ENCODE measurements at regions not wholly inside any gene's neighbourhood (a gene's known extent, or its start where the extent isn't known, plus 50 kb on each side); places are given as distances from the start of the nearest gene placed in this dataset.

DNA sequence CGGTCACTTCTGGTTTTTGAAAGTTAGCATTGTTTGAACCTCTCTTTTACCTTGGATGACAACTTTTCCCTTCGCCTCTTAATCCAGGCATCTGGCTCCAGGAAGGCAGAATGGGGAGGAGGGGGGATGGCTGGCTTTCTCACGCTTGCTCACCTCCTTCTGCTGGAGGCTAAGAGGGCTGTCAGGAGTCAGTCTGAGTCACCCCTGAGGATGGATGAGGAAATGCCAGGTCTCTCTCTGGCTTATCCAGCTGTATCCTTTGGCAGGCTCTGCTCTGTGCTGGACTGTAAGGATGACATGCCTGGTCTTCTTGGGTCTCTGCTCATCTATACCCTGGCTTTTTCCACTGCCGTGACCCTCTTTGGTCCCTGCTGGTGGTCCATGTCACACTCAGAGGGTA is 142.9 kb upstream of the GYPC start:
- no peak for DNase-seq (ENCODE audit: low read depth in 1 of 2, low spot score in 1 of 2)

DNA sequence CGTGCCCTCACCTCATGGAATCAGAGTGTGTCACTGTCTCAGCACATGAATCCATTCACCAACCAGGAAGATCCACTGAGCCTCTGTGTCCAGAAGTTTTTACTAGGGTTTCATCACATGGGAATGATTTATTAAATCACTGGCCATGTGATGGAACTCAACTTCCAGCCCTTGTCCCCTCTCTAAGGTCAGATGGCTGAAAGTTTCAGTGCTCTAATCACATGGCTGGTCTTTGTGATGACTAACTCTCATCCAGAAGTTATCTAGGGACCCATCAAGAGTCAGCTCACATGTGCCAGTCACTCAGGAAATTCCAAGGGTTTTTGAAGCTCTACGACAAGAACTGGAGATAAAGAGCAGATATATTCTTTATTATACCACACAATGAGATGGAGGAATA is 140.5 kb upstream of the GYPC start:
- DNase-seq (ENCODE audit: low read depth in 1 of 2, low spot score in 1 of 2): no peak

GRCh38 chr2:126518196-126518595 is 137.8 kb upstream of the GYPC start:
- no peak for DNase-seq (ENCODE audit: low read depth in 1 of 2, low spot score in 1 of 2)

GRCh38 chr2:126527836-126528490 is 128.0 kb upstream of the GYPC start:
- DNase-seq (ENCODE audit: low read depth in 1 of 2, low spot score in 1 of 2): peak; percentile 26 to 43

DNA sequence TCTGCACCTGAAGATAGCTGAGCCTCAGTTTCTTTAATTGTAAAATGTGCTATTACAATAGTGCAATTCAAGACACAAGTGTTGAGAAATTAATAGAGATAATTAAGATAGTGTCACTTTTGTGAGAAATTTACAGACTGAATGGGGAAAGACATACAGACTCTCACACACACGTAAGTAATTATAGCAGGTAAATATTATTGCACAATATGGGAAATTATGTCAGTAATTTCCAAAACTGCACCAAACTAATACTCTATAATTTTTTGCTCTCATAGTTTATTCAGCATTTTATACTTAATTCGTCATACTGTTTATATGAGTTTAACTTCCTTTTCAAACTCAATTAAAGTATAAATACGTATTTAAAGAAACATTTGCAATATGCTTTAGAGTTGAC is 124.9 kb upstream of the GYPC start:
- no peak for DNase-seq (ENCODE audit: low read depth in 1 of 2, low spot score in 1 of 2)

- no peak for DNase-seq (ENCODE audit: low read depth in 1 of 2, low spot score in 1 of 2)
These were observed 121.5 kb upstream of the GYPC start for GRCh38 chr2:126534478-126534877.

DNA sequence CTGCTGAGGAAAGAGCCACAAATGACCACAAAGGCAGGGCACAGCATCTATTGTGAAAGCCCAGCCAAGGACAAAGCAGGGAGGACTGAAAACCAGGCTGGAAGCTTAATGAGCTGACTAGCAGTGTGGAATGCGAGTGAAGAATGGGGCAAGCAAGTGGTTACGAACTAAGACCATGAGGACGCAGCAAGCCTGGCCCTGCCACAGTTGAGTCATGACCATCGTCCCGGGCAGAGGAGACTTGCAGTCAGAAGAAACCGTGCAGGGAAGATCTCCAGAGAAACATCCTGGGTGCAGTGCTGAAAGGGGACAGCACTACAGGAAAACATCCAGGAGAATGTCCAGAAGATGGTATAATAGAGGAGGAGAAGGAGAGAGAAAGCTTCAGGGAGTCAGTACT is 120.5 kb upstream of the GYPC start:
- no peak for DNase-seq (ENCODE audit: low read depth in 1 of 2, low spot score in 1 of 2)

DNA sequence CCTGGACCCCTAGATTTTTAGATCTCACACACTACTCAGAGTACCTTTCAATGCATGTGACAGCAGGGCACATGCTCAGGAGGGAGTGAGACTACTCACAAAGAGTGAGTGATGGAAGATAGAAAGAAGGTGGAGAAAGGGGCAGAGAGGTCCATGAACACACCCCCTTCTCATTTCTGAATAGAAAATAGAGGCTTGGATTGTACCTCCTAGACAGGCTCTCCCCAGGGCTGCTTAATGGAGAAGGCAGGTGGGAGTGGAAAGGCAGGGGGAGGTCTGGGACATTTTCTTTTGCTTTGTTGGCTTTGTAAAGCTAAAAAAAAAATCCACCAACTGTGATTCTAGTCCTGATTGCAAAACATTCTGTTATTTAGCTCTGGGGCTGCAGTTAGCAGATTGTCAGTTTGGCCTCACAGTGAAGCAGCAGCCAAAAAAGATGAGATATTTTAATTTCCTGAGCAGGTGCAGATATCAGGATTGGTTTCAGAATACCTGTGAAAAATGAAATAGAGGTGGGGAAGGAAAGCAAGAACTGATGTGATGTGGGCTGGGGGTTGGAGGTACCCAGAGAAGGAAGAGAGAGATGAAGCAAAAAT is 119.3 kb upstream of the GYPC start:
- DNase-seq (ENCODE audit: low read depth in 1 of 2, low spot score in 1 of 2): no peak

DNA sequence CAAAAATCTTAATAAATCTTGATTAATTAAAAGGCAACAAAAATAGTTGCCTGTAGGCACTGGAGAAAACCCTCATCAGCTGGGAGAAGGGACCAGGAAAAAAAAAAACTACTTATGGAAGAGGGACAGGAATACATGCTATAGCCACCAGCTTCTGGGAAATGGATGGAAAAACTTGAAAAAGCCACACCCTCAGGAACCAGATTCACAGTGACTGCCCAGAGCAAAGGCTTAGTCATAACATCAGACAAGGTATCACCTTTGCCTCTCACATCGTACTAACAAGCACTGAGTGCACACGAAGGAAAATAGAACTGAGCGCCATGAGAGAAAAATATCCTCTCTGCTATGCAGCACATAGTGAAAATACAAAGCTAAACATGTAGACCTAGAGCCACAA is 116.9 kb upstream of the GYPC start:
- no peak for DNase-seq (ENCODE audit: low read depth in 1 of 2, low spot score in 1 of 2)

- no peak for DNase-seq (ENCODE audit: low read depth in 1 of 2, low spot score in 1 of 2)
These were observed 113.7 kb upstream of the GYPC start for GRCh38 chr2:126542247-126542646.

GRCh38 chr2:126543081-126543480 is 112.9 kb upstream of the GYPC start:
- DNase-seq (ENCODE audit: low read depth in 1 of 2, low spot score in 1 of 2): no peak

GRCh38 chr2:126558029-126558428 is 97.9 kb upstream of the GYPC start:
- DNase-seq (ENCODE audit: low read depth in 1 of 2, low spot score in 1 of 2): no peak

- no peak for DNase-seq (ENCODE audit: low read depth in 1 of 2, low spot score in 1 of 2)
These were observed 87.2 kb upstream of the GYPC start for GRCh38 chr2:126568734-126569133.

DNA sequence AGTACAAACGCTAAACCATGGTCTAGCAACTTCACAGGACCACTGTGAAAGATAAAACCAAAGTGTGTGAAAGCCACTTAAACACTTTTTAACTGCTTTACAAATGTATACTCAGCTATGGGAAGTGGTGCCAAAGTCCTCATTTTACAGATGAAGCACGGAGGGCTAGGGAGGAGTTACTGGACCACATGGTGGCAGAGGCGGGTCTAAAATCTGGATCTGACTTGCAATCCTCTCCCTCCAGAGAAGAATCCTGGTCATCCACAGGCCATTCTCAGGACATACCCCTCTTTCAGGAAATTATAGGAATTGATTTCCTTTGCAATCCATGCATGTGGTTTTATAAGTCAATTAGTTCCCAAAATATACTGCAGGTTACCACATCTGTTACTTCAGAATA is 84.6 kb upstream of the GYPC start:
- no peak for DNase-seq (ENCODE audit: low read depth in 1 of 2, low spot score in 1 of 2)

DNA sequence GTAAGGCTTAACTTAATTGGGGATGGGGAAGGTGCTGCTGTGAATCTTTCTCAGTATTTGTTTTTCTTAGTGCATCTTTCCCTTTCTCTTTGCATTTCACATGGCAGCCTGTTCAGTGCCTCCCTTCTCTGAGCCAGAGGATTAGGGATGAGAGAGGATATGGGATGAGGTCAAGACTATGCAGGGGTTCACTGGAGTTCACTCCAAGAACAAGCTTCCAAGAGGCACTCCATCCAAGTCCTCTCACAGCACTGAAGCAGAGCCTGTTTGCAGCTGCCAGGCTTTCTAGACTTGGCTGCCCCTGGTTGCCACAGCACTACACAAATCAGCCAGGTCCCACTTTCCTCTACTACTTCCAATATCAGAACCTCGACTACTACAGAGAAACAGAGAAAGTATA is 80.3 kb upstream of the GYPC start:
- DNase-seq (ENCODE audit: low read depth in 1 of 2, low spot score in 1 of 2): no peak

- DNase-seq (ENCODE audit: low read depth in 1 of 2, low spot score in 1 of 2): no peak
These were observed 76.1 kb upstream of the GYPC start for GRCh38 chr2:126579868-126580267.

DNA sequence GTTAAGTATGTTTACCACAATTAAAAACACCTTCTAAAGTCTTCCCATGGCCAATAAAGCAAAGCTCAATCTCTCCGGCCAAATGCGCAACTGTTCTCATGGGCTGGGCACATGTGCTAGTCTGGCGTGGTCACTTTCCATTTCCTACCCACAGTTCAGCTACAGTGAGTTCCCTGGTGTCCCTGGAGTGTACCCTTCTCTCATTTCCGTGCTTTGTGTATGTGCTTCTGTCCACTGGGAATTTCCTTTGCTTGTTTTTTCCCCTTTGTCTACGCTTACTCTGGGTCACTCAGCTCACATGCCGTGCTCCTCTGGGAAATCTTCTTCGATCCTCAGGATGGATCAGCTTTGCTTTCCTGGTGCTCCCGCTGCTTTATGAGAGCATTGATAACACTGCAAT is 69.6 kb upstream of the GYPC start:
- no peak for DNase-seq (ENCODE audit: low read depth in 1 of 2, low spot score in 1 of 2)

DNA sequence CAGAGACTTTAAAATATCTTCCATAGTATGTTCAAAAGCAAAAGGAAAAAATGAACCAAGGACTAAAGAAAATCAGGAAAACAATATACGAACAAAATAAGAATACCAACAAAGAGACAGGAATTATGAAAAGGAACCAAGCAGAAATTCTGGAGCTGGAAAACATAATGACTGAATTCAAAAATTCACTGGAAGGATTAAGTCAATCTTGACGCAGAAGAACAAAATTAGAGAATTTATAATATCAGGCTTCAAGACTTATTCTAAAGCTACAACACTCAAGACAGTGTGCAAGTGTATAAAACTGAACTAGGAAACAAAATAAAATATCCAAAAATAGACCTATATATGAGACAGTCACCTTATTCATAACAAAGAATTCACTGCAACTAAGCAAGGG is 56.9 kb upstream of the GYPC start:
- no peak for DNase-seq (ENCODE audit: low read depth in 1 of 2, low spot score in 1 of 2)

DNA sequence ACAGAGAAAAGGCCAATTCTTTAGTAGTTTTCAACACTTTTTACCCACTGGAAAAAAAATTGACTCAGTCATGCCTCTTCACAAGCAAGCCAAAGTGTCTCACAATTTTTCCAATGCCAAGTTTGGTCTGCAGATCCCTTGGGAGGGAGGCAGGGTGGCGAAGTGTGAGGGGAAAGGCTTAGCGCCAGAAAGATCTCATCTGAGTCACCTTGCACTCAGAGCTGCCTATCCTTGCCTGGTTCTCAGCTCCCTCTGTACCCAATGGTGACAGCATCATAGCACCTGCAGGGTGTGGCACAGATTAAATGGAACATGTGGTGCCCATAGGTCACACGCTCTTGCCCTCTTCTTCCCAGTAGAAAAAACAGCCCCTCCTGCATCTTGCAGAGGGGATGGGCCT is 55.2 kb upstream of the GYPC start:
- DNase-seq (ENCODE audit: low read depth in 1 of 2, low spot score in 1 of 2): no peak

- DNase-seq (ENCODE audit: low read depth in 1 of 2, low spot score in 1 of 2): no peak
These were observed 53.6 kb upstream of the GYPC start for GRCh38 chr2:126602334-126602733.
